ENCODE measurements at regions not wholly inside any gene's neighbourhood (a gene's known extent, or its start where the extent isn't known, plus 50 kb on each side); places are given as distances from the start of the nearest gene placed in this dataset.
"Not testable (repeated sequence)": the region's sequence is repeated elsewhere in the genome, so short reads cannot be mapped to it uniquely, and the experiment has no call there.

GRCh38 chr4:189147005-189147929 is 793.4 kb upstream of the FRG1 start:
- no peak overlapping the region for H2AFZ ChIP-seq (ENCODE audit: low read depth)
- no peaks in the 10 kb centered on the region for H4K20me1 ChIP-seq (ENCODE audit: insufficient read depth)
- H3K36me3 ChIP-seq (ENCODE audit: insufficient read depth): no peaks in the 10 kb centered on the region
- no peak overlapping the region for H3K9ac ChIP-seq
- TF ChIP-seq CTCF (conservative IDR thresholded peaks at IDR 0.05; ENCODE audit: low read depth, low read length): no peak
- no peaks in the 10 kb centered on the region for H3K4me1 ChIP-seq (ENCODE audit: low read depth, poor library complexity, severe bottlenecking)
- H3K79me2 ChIP-seq (ENCODE audit: insufficient read depth, low read depth): no peaks in the 10 kb centered on the region
- H3K27ac ChIP-seq: no peak overlapping the region
- H3K4me3 ChIP-seq (IDR thresholded peaks at IDR 0.05; ENCODE audit: insufficient read depth, low read depth, low read length): no peak overlapping the region
- H3K27me3 ChIP-seq (ENCODE audit: insufficient read depth, low read depth): no peaks in the 10 kb centered on the region
- no peak overlapping the region for H3K4me2 ChIP-seq

- not testable (repeated sequence) for H4K20me1 ChIP-seq (ENCODE audit: insufficient read depth); H3K4me1 ChIP-seq (ENCODE audit: low read depth, poor library complexity, severe bottlenecking); H3K27ac ChIP-seq; H3K9ac ChIP-seq; H2AFZ ChIP-seq (ENCODE audit: low read depth); H3K79me2 ChIP-seq (ENCODE audit: insufficient read depth, low read depth); H3K4me2 ChIP-seq; H3K4me3 ChIP-seq (IDR thresholded peaks at IDR 0.05; ENCODE audit: insufficient read depth, low read depth, low read length); H3K36me3 ChIP-seq (ENCODE audit: insufficient read depth); H3K27me3 ChIP-seq (ENCODE audit: insufficient read depth, low read depth)
Measured at GRCh38 chr4:189155083-189155482, 785.6 kb upstream of the FRG1 start.

GRCh38 chr4:189162073-189162789 is 778.4 kb upstream of the FRG1 start:
- no peak overlapping the region for H2AFZ ChIP-seq (ENCODE audit: low read depth)
- no peak overlapping the region for H3K27ac ChIP-seq
- no peaks in the 10 kb centered on the region for H3K36me3 ChIP-seq (ENCODE audit: insufficient read depth)
- no peaks in the 10 kb centered on the region for H3K79me2 ChIP-seq (ENCODE audit: insufficient read depth, low read depth)
- no peak overlapping the region for H3K4me3 ChIP-seq (IDR thresholded peaks at IDR 0.05; ENCODE audit: insufficient read depth, low read depth, low read length)
- TF ChIP-seq CTCF (conservative IDR thresholded peaks at IDR 0.05; ENCODE audit: low read depth, low read length): no peak
- H3K27me3 ChIP-seq (ENCODE audit: insufficient read depth, low read depth): no peaks in the 10 kb centered on the region
- no peaks in the 10 kb centered on the region for H4K20me1 ChIP-seq (ENCODE audit: insufficient read depth)
- H3K4me1 ChIP-seq (ENCODE audit: low read depth, poor library complexity, severe bottlenecking): no peaks in the 10 kb centered on the region
- no peak overlapping the region for H3K4me2 ChIP-seq
- H3K9ac ChIP-seq: no peak overlapping the region

- Histone ChIP-seq H4K20me1 (ENCODE audit: insufficient read depth) (no peaks in the 10 kb centered on the region), H3K79me2 (ENCODE audit: insufficient read depth, low read depth) (no peaks in the 10 kb centered on the region), H3K27me3 (ENCODE audit: insufficient read depth, low read depth) (no peaks in the 10 kb centered on the region), H3K4me2 (no peak overlapping the region), H3K36me3 (ENCODE audit: insufficient read depth) (no peaks in the 10 kb centered on the region), H3K4me1 (ENCODE audit: low read depth, poor library complexity, severe bottlenecking) (no peaks in the 10 kb centered on the region), H3K4me3 (IDR thresholded peaks at IDR 0.05; ENCODE audit: insufficient read depth, low read depth, low read length) (no peak overlapping the region), H3K27ac (no peak overlapping the region), H2AFZ (ENCODE audit: low read depth) (no peak overlapping the region), H3K9ac (no peak overlapping the region)
- no peak for TF ChIP-seq CTCF (conservative IDR thresholded peaks at IDR 0.05; ENCODE audit: low read depth, low read length)
Measured at GRCh38 chr4:189162888-189163287, 777.8 kb upstream of the FRG1 start.
